ENCODE measurements at regions not wholly inside any gene's neighbourhood (a gene's known extent, or its start where the extent isn't known, plus 50 kb on each side); places are given as distances from the start of the nearest gene placed in this dataset.

- no peak for DNase-seq (ENCODE audit: low read depth)
- peak; percentile 75 for TF ChIP-seq CTCF (conservative IDR thresholded peaks at IDR 0.05; ENCODE audit: low read depth, low read length)
- H3K4me3 ChIP-seq (ENCODE audit: low read length) = no peak overlapping the region
Measured at GRCh38 chr6:12605888-12606345, 110.7 kb upstream of the PHACTR1 start.

- no peak for TF ChIP-seq CTCF (conservative IDR thresholded peaks at IDR 0.05; ENCODE audit: low read depth, low read length)
- H3K4me3 ChIP-seq (ENCODE audit: low read length) = no peak overlapping the region
- DNase-seq (ENCODE audit: low read depth) = no peak
Measured at GRCh38 chr6:12606616-12607015, 110.0 kb upstream of the PHACTR1 start.

GRCh38 chr6:12608016-12608860, 108.3 kb upstream of the PHACTR1 start:
- H3K4me3 ChIP-seq (ENCODE audit: low read length) = no peak overlapping the region
- no peak for TF ChIP-seq CTCF (conservative IDR thresholded peaks at IDR 0.05; ENCODE audit: low read depth, low read length)
- no peak for DNase-seq (ENCODE audit: low read depth)

- no peak overlapping the region for H3K4me3 ChIP-seq (ENCODE audit: low read length)
- DNase-seq (ENCODE audit: low read depth) = no peak
- TF ChIP-seq CTCF (conservative IDR thresholded peaks at IDR 0.05; ENCODE audit: low read depth, low read length) = no peak
Measured at GRCh38 chr6:12608874-12609273, 107.7 kb upstream of the PHACTR1 start.

GRCh38 chr6:12609751-12610150, 106.8 kb upstream of the PHACTR1 start:
- no peak for TF ChIP-seq CTCF (conservative IDR thresholded peaks at IDR 0.05; ENCODE audit: low read depth, low read length)
- DNase-seq (ENCODE audit: low read depth) = no peak
- H3K4me3 ChIP-seq (ENCODE audit: low read length) = no peak overlapping the region

- no peak for TF ChIP-seq CTCF (conservative IDR thresholded peaks at IDR 0.05; ENCODE audit: low read depth, low read length)
- DNase-seq (ENCODE audit: low read depth) = no peak
- no peak overlapping the region for H3K4me3 ChIP-seq (ENCODE audit: low read length)
Measured at GRCh38 chr6:12610862-12611261, 105.7 kb upstream of the PHACTR1 start.

GRCh38 chr6:12613811-12614210, 102.8 kb upstream of the PHACTR1 start:
- DNase-seq (ENCODE audit: low read depth) = no peak
- no peak for TF ChIP-seq CTCF (conservative IDR thresholded peaks at IDR 0.05; ENCODE audit: low read depth, low read length)
- H3K4me3 ChIP-seq (ENCODE audit: low read length) = no peak overlapping the region
